ENCODE measurements at regions not wholly inside any gene's neighbourhood (a gene's known extent, or its start where the extent isn't known, plus 50 kb on each side); places are given as distances from the start of the nearest gene placed in this dataset.

DNA sequence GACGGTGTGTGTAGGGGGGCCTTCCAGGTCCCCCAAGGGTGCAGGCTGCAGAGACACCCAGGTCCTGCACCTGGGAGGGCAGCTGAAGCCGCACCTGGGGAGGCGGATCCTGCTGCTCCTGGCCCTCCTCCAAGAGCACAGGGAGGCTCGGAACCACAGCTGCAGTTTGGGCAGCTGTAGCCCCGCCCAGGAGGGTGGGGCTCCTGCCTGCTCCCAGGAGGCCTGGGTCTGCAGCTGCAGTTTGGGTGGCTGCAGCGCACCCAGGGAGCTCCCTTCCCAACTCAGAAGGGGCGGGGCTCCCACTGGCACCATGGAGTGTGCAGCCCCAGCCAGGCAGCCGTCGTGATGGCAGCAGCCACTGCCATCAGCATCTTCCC, 69.4 kb upstream of the NKD1 start:
- no peak overlapping the region for H3K4me3 ChIP-seq (replicated peaks in 1 of 4; ENCODE audit: control extremely low read depth in 1 of 4, insufficient read depth in 1 of 4, low read depth in 3 of 4, low read length in 4 of 4)
- no peaks in the 10 kb centered on the region for H3K36me3 ChIP-seq (ENCODE audit: control insufficient read depth, insufficient read depth, low read length)
- H3K4me1 ChIP-seq (ENCODE audit: control insufficient read depth, extremely low read depth, insufficient read depth, low read length) = no peaks in the 10 kb centered on the region
- H3K27me3 ChIP-seq (ENCODE audit: control insufficient read depth, insufficient read depth, low read length) = no peaks in the 10 kb centered on the region
- DNase-seq (ENCODE audit: low read depth in 2 of 2) = no peak
- H3K9me3 ChIP-seq (ENCODE audit: control insufficient read depth, insufficient read depth, low read depth, low read length) = no peaks in the 10 kb centered on the region
- H3K27ac ChIP-seq (ENCODE audit: insufficient read depth, low read length) = no peak overlapping the region
- H3K9ac ChIP-seq (ENCODE audit: insufficient read depth, low read length) = no peak overlapping the region
- no peaks in the 10 kb centered on the region for H3K79me2 ChIP-seq (ENCODE audit: control insufficient read depth, insufficient read depth, low read length)
- no peaks in the 10 kb centered on the region for H4K20me1 ChIP-seq (ENCODE audit: control insufficient read depth, extremely low read depth, insufficient read depth, low read length)
- no peak overlapping the region for H2AFZ ChIP-seq (ENCODE audit: low read length)
- TF ChIP-seq CTCF (conservative IDR thresholded peaks at IDR 0.05 in 1 of 2, IDR thresholded peaks at IDR 0.05 in 1 of 2; ENCODE audit: low read depth in 1 of 2, low read length in 2 of 2) (no peak), EZH2 (IDR thresholded peaks at IDR 0.05; ENCODE audit: low read length, missing control alignments) (no peak)
- H3K4me2 ChIP-seq (ENCODE audit: extremely low read depth, insufficient read depth, low read length) = no peak overlapping the region

DNA sequence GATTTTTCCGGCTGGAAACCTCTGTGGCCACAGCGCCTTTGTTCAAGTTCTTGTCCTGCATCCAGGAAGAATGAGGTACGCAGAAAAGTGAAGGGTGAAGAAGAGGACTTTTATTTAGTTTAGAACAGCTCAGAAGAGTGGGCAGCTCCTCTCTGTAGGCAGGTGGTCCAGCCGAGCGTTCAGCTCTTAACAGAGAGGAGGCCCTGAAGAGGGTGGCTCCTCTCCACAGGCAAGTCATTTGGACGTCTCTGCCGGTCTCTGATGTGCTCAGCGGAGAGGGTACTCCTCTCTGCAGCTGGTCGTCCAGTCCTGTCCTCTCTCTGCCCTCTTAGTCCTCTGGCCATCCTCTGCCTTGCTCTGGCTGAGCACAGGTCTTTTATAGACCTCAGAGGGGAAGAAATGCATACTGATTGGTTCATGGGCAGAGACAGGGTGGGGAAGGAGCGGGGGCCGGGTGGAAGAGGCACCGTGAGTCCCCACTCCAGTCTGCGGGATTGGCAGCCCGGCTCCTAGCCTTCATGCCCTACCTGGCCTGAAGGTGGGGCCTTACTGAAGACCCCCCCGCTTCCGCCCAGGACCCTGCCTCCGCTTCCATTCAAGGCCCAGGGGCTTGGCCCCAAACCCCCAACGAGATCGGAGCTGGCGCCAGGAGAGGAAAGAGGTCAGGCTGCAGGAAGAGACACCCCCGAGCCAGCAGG, 70.0 kb upstream of the NKD1 start:
- H3K9ac ChIP-seq (ENCODE audit: insufficient read depth, low read length) = no peak overlapping the region
- H3K36me3 ChIP-seq (ENCODE audit: control insufficient read depth, insufficient read depth, low read length) = no peaks in the 10 kb centered on the region
- no peaks in the 10 kb centered on the region for H4K20me1 ChIP-seq (ENCODE audit: control insufficient read depth, extremely low read depth, insufficient read depth, low read length)
- H3K27ac ChIP-seq (ENCODE audit: insufficient read depth, low read length) = no peak overlapping the region
- no peaks in the 10 kb centered on the region for H3K79me2 ChIP-seq (ENCODE audit: control insufficient read depth, insufficient read depth, low read length)
- H3K27me3 ChIP-seq (ENCODE audit: control insufficient read depth, insufficient read depth, low read length) = no peaks in the 10 kb centered on the region
- H3K4me2 ChIP-seq (ENCODE audit: extremely low read depth, insufficient read depth, low read length) = no peak overlapping the region
- TF ChIP-seq CTCF (conservative IDR thresholded peaks at IDR 0.05 in 1 of 2, IDR thresholded peaks at IDR 0.05 in 1 of 2; ENCODE audit: low read depth in 1 of 2, low read length in 2 of 2) = no peak
- no peak for TF ChIP-seq EZH2 (IDR thresholded peaks at IDR 0.05; ENCODE audit: low read length, missing control alignments)
- H2AFZ ChIP-seq (ENCODE audit: low read length) = no peak overlapping the region
- H3K4me3 ChIP-seq (replicated peaks in 1 of 4; ENCODE audit: control extremely low read depth in 1 of 4, insufficient read depth in 1 of 4, low read depth in 3 of 4, low read length in 4 of 4) = no peak overlapping the region
- no peak for DNase-seq (ENCODE audit: low read depth in 2 of 2)
- no peaks in the 10 kb centered on the region for H3K4me1 ChIP-seq (ENCODE audit: control insufficient read depth, extremely low read depth, insufficient read depth, low read length)
- no peaks in the 10 kb centered on the region for H3K9me3 ChIP-seq (ENCODE audit: control insufficient read depth, insufficient read depth, low read depth, low read length)

- Histone ChIP-seq H3K4me3 (replicated peaks in 1 of 4; ENCODE audit: control extremely low read depth in 1 of 4, insufficient read depth in 1 of 4, low read depth in 3 of 4, low read length in 4 of 4) (no peak overlapping the region), H2AFZ (ENCODE audit: low read length) (no peak overlapping the region), H3K9me3 (ENCODE audit: control insufficient read depth, insufficient read depth, low read depth, low read length) (no peaks in the 10 kb centered on the region), H3K79me2 (ENCODE audit: control insufficient read depth, insufficient read depth, low read length) (no peaks in the 10 kb centered on the region), H3K9ac (ENCODE audit: insufficient read depth, low read length) (no peak overlapping the region), H3K27me3 (ENCODE audit: control insufficient read depth, insufficient read depth, low read length) (no peaks in the 10 kb centered on the region), H3K36me3 (ENCODE audit: control insufficient read depth, insufficient read depth, low read length) (no peaks in the 10 kb centered on the region), H3K27ac (ENCODE audit: insufficient read depth, low read length) (no peak overlapping the region), H3K4me2 (ENCODE audit: extremely low read depth, insufficient read depth, low read length) (no peak overlapping the region), H4K20me1 (ENCODE audit: control insufficient read depth, extremely low read depth, insufficient read depth, low read length) (no peaks in the 10 kb centered on the region), H3K4me1 (ENCODE audit: control insufficient read depth, extremely low read depth, insufficient read depth, low read length) (no peaks in the 10 kb centered on the region)
- no peak for TF ChIP-seq CTCF (conservative IDR thresholded peaks at IDR 0.05 in 1 of 2, IDR thresholded peaks at IDR 0.05 in 1 of 2; ENCODE audit: low read depth in 1 of 2, low read length in 2 of 2)
- no peak for TF ChIP-seq EZH2 (IDR thresholded peaks at IDR 0.05; ENCODE audit: low read length, missing control alignments)
- no peak for DNase-seq (ENCODE audit: low read depth in 2 of 2)
Measured at GRCh38 chr16:50476486-50477255, 71.5 kb upstream of the NKD1 start.
